ENCODE measurements at regions not wholly inside any gene's neighbourhood (a gene's known extent, or its start where the extent isn't known, plus 50 kb on each side); places are given as distances from the start of the nearest gene placed in this dataset.

- TF ChIP-seq, protein P1, sequence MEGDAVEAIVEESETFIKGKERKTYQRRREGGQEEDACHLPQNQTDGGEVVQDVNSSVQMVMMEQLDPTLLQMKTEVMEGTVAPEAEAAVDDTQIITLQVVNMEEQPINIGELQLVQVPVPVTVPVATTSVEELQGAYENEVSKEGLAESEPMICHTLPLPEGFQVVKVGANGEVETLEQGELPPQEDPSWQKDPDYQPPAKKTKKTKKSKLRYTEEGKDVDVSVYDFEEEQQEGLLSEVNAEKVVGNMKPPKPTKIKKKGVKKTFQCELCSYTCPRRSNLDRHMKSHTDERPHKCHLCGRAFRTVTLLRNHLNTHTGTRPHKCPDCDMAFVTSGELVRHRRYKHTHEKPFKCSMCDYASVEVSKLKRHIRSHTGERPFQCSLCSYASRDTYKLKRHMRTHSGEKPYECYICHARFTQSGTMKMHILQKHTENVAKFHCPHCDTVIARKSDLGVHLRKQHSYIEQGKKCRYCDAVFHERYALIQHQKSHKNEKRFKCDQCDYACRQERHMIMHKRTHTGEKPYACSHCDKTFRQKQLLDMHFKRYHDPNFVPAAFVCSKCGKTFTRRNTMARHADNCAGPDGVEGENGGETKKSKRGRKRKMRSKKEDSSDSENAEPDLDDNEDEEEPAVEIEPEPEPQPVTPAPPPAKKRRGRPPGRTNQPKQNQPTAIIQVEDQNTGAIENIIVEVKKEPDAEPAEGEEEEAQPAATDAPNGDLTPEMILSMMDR (IDR thresholded peaks at IDR 0.05; ENCODE audit: low read depth, low read length), result no peak
- H3K4me3 ChIP-seq (ENCODE audit: low read depth, low read length), result no peak overlapping the region
Observed at GRCh38 chr15:31433091-31433490, 106.5 kb downstream of the KLF13 start.

- TF ChIP-seq, protein P1 (IDR thresholded peaks at IDR 0.05; ENCODE audit: low read depth, low read length), result no peak
- H3K4me3 ChIP-seq (ENCODE audit: low read depth, low read length), result no peak overlapping the region
Observed at GRCh38 chr15:31433574-31433973, 106.9 kb downstream of the KLF13 start.

- peak overlapping the region; percentile 47; the same call in 1 of the 2 replicates for H3K4me3 ChIP-seq (ENCODE audit: low read depth, low read length)
- TF ChIP-seq, protein P1 (IDR thresholded peaks at IDR 0.05; ENCODE audit: low read depth, low read length), result no peak
Observed at GRCh38 chr15:31434275-31434587, 107.6 kb downstream of the KLF13 start.

GRCh38 chr15:31434588-31435260, 108.1 kb downstream of the KLF13 start:
- TF ChIP-seq, protein P1 (IDR thresholded peaks at IDR 0.05; ENCODE audit: low read depth, low read length), result no peak
- peak overlapping the region; percentile 47 for H3K4me3 ChIP-seq (ENCODE audit: low read depth, low read length)

DNA sequence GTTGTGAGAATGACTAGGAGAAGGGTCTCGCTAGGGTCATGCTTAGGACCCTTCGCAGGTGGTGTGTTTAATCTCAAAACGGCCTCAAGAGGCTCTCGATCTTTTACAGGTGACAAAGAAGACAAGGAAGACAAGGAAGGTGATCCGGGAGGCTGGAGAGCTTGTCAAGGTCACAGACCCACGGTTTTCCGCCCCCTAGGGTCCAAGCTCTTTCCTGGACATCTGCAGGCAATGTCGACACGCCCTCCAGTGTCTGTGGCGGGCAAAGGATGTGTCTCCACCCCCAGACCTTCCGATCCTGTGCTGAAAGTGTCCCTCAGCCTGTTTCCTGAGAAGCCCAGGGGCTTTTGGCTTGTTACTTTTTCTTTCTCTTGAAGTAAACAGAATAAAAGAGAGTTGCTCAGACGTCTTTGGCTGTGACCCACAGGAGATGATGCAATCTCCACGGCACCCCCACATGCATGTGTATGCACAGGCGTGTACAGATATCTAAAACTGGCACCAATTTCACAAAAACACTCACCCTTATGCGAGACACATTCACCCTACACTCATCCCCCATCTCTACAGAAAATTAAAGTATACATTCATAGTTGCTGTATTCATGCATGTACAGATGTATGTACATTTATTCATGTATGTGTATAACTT, 108.8 kb downstream of the KLF13 start:
- peak overlapping the region; percentile 47 for H3K4me3 ChIP-seq (ENCODE audit: low read depth, low read length)

GRCh38 chr15:31435912-31436628, 109.4 kb downstream of the KLF13 start:
- TF ChIP-seq, protein P1 (IDR thresholded peaks at IDR 0.05; ENCODE audit: low read depth, low read length), result no peak
- no peak overlapping the region for H3K4me3 ChIP-seq (ENCODE audit: low read depth, low read length)

More for the DNA sequence above, 108.8 kb downstream of the KLF13 start:
- TF ChIP-seq, protein P1 (IDR thresholded peaks at IDR 0.05; ENCODE audit: low read depth, low read length), result peak; percentile 69

DNA sequence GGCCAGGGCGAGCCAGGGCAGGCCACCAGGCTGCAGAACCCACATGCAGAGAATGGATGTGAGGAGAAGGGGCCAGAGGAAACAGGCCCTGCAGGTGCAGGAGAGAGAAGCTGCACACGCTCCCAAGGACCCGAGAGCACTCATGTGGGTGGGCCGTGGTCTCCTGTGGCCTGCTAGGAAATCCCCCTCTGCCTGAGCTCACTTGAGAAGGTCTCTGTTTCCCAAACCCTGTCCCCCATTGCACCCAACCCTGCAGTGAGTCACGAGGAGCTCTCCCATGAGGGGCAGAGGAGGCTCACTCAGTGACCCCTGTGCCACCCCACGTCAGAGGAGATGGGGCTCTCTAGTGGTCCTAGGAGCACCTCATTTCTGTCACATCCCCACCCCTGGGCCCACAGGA, 111.1 kb downstream of the KLF13 start:
- TF ChIP-seq, protein P1 (IDR thresholded peaks at IDR 0.05; ENCODE audit: low read depth, low read length), result no peak
- no peak overlapping the region for H3K4me3 ChIP-seq (ENCODE audit: low read depth, low read length)
